ENCODE measurements at regions not wholly inside any gene's neighbourhood (a gene's known extent, or its start where the extent isn't known, plus 50 kb on each side); places are given as distances from the start of the nearest gene placed in this dataset.

DNA sequence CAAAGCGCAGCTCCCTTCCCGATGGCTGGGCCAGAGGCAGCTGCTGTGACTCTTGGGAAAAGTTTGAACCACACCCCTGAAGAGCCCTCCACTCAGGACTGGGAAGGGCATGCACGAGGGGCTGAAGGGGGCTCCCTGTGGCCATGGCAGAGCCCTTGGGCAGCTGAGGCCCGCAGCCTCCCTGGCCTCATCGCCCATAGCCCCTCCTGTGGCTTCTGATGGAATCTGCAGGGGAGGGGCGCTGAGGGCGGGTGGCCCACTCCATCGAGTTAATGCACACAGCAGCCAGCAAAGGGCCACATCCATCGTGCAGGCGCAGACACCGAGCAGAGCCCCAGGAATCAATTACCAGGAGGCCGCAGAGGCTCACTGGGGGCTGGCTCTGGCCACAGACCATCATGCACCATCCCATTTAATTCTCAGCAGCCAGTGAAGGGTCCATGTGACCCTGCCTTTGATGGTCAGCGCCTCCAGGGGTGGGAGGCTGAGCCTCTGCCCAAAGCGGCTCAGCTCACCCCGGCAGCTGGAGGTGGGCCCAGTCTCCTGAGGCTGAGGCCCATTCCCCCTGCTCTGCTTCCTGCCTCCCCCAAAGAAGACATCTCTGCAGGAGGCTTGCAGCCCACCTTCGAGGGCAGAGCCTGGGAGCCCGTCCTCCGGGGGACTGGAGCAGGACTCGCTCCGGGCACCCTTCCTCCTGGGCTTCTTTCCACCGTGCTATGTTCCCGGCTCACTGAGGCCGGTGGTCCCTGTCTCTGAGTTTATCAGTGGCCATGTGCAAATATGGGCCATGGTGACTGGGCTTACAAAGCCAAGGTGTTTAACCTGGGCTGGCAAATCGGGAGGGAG is 1410.2 kb downstream of the BRD1 start:
- TF ChIP-seq, protein P1, sequence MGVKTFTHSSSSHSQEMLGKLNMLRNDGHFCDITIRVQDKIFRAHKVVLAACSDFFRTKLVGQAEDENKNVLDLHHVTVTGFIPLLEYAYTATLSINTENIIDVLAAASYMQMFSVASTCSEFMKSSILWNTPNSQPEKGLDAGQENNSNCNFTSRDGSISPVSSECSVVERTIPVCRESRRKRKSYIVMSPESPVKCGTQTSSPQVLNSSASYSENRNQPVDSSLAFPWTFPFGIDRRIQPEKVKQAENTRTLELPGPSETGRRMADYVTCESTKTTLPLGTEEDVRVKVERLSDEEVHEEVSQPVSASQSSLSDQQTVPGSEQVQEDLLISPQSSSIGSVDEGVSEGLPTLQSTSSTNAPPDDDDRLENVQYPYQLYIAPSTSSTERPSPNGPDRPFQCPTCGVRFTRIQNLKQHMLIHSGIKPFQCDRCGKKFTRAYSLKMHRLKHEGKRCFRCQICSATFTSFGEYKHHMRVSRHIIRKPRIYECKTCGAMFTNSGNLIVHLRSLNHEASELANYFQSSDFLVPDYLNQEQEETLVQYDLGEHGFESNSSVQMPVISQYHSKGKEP (tag by site-specific recombination; IDR thresholded peaks at IDR 0.05) = no peak
- TF ChIP-seq, protein P2, sequence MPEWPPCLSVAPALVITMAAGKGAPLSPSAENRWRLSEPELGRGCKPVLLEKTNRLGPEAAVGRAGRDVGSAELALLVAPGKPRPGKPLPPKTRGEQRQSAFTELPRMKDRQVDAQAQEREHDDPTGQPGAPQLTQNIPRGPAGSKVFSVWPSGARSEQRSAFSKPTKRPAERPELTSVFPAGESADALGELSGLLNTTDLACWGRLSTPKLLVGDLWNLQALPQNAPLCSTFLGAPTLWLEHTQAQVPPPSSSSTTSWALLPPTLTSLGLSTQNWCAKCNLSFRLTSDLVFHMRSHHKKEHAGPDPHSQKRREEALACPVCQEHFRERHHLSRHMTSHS (tag by site-specific recombination; IDR thresholded peaks at IDR 0.05) = no peak
- TF ChIP-seq, protein P3, sequence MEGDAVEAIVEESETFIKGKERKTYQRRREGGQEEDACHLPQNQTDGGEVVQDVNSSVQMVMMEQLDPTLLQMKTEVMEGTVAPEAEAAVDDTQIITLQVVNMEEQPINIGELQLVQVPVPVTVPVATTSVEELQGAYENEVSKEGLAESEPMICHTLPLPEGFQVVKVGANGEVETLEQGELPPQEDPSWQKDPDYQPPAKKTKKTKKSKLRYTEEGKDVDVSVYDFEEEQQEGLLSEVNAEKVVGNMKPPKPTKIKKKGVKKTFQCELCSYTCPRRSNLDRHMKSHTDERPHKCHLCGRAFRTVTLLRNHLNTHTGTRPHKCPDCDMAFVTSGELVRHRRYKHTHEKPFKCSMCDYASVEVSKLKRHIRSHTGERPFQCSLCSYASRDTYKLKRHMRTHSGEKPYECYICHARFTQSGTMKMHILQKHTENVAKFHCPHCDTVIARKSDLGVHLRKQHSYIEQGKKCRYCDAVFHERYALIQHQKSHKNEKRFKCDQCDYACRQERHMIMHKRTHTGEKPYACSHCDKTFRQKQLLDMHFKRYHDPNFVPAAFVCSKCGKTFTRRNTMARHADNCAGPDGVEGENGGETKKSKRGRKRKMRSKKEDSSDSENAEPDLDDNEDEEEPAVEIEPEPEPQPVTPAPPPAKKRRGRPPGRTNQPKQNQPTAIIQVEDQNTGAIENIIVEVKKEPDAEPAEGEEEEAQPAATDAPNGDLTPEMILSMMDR (tag by site-specific recombination; IDR thresholded peaks at IDR 0.05) = no peak
- TF ChIP-seq ZNF214 (tag by site-specific recombination; IDR thresholded peaks at IDR 0.05; ENCODE audit: borderline replicate concordance) = no peak
- no peak for TF ChIP-seq ZNF629 (tag by site-specific recombination; IDR thresholded peaks at IDR 0.05)
